ENCODE measurements at regions not wholly inside any gene's neighbourhood (a gene's known extent, or its start where the extent isn't known, plus 50 kb on each side); places are given as distances from the start of the nearest gene placed in this dataset.
"Not testable (repeated sequence)": the region's sequence is repeated elsewhere in the genome, so short reads cannot be mapped to it uniquely, and the experiment has no call there.

DNA sequence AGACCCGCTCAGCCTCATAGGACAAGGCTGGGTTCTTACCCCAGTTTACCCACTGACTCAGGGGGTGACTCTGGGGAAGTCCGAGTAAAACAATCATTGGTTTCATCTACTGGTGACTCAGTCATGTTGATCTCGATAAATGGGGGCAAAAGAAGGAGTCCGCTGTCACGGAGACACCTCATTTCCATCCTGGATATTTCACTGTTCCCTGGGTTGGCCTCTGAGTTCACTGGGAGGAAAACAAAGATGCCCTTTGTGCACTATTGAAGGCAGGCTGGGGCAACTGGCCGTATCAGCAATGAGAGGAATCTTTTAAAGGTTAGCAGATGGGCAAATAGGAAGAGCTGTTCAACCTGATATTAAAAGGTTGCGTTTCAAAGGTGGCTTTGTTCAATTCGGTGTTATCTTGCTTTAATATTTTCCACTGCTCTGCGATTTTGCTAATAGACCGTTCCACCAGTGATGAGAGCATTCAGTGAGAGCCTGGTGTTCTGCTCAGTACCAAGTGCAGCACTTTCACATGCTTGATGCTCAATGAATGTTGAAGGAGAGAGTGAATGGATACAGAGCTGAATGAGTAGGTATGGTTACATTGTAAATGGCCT, 110.2 kb upstream of the EGFLAM start:
- no peak for DNase-seq

DNA sequence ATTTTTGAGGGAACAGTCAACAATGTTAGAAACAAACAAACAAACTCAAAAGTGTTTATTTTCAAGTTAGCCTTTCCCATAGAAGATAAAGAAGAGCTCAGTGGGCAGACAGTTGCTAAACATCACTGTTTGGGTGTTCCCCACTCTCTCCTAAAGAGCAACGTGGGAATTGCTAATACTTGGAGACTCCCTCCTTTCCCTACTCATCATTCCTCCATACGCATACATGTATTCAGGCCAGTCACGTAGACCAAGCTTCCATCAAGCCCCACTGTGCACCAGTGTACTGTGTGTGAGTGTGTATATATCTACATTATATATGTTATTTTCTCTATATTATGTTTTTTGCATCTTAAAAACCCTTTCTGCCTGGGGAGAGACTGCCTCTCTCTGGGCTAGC, 115.0 kb upstream of the EGFLAM start:
- DNase-seq = no peak

DNA sequence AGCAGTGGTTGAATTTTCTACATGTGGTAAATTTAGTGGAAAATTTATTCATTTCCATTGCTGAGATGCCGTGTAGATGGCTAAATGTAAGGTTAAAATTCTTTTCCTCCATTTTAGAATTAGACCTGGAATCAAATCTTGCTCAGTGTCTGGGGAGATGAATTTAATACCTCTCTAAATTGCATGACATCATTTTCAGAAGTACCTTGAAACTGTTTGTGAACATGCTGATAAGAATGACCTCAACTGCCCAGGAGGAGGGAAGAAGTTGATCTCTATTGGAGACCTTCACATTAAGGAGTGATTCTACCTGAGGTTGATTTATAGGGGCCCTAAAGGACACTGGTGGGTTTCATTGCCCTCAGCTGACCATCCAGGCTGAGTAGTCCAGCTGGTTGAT, 116.7 kb upstream of the EGFLAM start:
- DNase-seq = no peak

DNA sequence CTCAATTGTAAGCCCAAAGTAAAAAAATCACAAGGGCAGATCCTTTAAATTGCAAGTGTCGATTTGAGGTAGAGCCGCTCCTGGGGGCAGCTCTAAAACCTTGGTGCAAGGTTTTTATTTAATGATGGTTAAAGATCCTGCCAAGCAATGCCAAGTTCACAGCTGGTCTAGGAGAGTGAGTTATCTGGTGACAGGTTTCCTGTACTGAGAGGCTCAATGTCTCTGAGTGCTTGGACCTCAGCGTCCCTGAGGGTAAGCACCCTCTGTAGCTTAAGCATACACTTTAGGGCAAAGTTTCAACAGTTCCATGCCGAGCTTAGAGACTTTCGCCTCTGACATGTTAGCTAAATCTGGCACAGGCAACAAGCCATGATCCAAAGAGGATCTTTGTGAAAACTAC, 119.8 kb upstream of the EGFLAM start:
- DNase-seq = no peak

DNA sequence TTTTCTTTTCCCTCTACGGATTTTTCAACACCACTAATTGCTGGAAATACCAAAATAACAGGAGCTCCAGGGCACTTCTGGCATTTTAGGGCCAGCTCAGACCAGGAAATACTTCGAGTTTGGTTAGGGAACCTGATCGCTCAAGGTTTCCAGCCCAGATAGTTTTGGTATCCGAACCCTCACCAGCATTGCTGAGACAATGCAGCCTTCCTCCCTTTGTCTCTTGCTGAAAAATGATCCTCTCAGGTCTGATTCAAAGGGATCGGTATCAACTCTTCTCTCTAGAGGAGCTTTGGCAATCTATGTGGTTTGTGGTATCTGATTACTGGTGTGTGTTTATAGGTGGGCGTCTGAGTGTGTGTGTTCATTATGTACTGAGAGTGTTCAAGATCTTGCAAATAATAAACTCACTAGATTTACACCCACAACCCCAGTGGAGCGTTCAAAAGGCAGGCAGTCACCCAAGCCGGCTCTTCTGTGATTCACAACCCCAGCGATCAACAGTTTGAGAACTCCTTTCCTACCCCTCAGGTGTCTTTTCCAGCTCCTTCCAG, 122.8 kb upstream of the EGFLAM start:
- DNase-seq = no peak

DNA sequence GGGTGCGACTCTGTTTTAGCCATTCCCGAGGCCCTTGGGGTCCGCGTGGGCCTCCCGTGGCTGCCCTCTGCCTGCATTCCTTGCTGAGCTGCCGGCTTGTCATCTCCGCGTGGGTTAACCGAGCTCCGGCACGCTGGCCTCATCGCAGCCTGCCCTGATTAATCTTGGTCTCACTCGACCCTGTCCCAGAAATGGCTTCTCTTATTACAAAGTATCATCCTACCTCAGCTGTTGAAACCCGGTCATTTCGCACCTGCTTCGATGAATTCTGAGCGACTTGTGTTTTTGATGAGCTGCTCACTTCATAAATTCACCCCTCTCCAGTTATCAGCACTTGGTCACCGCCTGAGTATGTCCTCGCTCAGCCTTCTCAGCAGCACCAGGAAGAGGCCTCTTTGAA, 123.5 kb upstream of the EGFLAM start:
- DNase-seq = no peak

DNA sequence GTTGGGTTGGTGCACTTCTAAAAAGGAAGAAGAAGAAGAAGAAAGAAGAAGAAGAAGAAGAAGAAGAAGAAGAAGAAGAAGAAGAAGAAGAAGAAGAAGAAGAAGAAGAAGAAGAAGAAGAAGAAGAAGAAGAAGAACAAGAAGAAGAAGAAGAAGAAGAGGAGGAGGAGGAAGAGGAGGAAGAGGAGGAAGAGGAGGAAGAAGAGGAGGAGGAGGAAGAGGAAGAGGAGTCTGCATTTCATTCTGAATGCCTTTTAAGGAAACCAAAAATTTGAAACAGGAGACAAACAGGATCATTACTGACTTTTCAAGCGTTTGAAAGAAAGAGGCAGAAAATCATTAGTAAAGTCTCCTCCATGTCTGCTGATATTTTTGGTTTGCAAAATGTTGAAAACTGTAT, 124.1 kb upstream of the EGFLAM start:
- DNase-seq = not testable (repeated sequence)

DNA sequence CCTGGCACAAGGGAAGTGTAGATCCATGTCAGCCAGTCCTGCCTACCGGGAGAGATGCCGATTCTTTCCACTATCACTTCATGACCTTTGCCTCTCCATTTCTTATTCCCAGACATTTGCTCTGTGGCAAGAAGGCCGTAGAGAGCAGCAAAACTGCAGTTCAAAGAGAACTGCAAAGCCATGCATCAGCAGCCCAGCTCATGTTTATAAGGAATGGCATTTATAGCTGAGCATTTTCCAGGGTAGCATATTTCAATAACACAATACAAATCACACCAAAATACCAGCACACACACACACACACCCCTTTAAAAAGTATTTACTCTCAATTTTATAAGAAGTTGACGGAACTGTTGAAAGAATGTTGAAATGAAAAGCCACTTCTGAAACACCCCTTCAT, 126.7 kb upstream of the EGFLAM start:
- no peak for DNase-seq

DNA sequence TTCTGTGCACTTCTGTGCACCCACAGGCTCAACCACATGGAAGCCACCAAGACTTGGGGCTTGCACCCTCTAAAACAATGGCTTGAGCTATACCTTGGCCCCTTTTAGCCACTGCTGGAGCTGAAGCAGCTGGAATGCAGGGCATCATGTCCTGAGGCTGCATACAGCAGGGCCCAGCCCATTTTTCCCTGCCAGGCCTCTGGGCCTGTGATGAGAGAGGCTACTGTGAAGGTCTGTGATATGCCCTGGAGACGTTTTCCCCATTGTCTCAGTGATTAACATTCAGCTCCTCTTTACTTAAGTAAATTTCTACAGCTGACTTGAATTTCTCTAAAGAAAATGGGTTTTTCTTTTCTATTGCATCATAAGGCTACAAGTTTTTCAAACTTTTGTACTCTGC, 134.0 kb upstream of the EGFLAM start:
- no peak for DNase-seq

DNA sequence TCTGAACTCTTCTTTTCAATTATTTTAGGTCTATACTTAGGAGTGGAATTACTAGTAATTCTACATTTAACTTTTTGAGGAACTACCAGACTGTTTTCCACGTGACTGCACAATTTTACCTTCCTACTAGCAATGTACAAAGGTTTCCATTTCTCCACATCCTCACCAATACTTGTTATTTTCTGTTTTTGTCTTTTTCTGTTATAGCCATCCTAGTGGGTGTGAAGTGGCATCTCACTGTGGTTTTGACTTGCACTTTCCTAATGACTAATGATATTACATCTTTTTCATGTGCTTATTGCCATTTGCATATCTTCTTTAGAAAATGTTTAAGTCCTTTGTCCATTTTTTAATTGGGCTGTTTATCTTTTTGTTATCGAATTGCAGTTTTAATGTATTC, 136.9 kb upstream of the EGFLAM start:
- DNase-seq = no peak

DNA sequence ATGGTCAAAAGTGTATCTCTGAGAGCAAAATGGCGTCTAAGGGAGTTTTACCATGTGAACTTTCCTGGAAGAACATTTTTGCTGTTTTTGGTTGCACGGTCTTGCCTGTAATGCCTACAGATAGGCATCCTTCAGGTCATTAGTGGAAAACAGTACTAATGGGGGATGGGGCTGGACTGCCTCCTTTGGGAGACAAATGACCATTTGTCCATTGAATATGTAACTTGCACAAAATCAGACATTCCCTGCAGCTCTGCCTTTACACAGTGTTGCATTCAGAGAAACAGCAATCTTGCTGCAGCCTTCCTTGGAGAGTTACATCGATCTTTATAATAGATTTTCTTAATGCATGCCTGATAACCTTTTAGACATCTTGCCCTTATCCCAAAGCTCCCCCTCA, 138.5 kb upstream of the EGFLAM start:
- DNase-seq = no peak

DNA sequence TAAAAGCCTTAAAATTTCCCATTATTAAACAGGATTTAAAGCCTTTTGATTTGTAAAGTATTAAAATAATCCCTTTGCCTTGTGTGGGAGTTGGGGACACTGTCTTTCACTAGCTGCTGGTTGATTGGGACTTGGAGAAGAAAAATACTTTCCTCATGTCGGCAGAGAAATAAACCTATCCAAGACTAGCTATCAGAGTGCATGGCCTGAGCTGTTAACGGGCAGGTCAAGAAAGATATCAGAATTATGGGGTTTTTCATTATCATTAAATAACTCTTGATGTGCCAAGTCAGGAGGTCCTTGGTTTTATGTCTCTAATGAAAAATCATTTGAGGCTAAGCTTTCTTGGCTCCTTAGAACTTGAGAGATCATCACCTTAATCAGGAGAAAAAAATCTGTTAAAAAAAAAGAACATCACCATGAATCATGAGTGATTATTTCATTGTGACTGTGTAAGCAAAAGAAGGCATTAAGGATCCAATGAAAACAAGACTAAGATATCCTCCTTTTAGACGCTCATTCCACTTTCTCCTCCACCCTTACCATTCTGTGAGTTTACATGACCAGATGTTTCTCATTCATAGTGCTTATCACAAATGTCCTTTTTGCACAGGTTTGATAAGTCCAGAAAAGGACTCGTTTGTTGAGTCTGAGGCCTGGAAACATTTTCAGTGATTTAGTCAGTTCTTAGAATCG, 140.4 kb upstream of the EGFLAM start:
- DNase-seq = no peak

DNA sequence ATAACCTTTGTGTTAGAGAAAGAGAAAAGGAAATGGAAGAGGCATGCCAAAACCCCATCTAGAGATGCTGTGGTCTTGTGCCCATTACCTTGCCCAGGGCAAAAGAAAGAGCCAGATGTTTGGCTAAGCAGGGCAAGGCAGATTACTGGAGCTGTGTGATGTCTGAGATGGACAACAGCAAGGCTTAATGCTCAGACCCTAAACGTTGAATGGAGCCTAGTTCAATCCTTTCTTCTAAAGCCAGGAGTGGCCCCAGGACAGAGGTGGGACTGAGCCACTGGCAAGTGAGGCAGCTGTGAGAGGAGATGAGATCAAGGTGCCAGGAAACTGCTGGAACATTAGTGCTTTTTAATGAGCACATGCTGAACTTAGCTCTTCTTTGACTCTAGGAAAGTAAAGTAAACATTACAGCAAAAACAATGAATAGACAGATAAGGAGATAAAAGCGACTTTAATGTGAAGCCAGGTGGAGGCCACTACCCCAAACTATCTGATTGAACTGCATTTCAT, 143.0 kb upstream of the EGFLAM start:
- DNase-seq = no peak

DNA sequence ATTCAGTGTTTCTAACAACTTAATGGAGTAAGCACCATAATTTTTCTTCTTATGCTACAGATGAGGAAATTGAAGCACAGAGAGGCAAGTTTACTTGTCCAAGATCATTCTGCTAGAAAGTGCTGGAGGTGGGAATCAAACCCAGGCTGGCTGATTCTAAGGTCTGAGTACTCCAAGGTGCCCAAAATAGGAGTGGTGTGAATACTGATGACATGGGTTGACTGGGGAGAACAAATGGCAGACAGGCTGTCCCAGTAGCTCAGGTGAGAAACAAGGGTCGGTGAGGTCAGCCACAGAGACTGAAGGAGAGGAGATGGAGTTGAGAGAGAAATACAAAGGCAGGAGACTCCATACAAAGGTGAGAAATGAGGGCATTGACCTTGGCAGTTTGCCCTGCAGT, 144.5 kb upstream of the EGFLAM start:
- DNase-seq = no peak

DNA sequence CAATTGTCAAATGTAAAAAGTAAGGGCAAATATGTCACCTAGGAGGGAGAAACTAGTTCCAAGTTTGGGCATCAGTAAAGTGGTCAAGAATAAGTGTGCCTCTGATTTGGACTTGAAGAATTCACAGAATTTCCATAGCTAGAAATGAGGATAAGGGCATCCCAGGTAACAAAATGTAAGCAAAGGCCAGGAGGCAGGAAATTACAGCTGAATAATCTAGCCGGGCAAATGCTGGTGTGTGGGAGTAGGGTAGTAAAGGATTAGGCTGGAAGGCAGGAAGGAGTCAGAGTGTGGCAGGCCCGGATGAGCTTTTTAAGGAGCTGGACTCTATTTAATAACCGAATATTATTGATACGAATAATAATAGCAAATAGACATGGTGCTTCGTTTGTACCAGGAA, 144.9 kb upstream of the EGFLAM start:
- DNase-seq = no peak

DNA sequence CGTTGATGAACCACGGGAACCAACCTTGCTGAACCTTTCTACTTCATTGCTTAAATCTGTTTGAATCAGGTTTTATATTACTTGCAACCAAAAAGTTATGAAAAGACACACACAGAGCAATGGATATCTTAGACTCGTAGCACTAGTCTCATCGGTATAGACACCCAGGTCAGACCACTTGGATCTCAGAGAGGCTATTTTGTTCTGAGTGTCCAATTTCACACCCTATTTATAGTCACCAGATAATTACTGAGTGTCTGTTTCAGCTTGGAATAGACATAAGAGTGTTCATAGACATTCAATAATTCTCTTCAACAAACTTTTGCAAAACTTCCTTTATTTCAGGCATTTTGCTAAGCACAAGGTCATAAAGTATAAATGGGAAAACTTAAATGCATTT, 145.4 kb upstream of the EGFLAM start:
- DNase-seq = no peak

DNA sequence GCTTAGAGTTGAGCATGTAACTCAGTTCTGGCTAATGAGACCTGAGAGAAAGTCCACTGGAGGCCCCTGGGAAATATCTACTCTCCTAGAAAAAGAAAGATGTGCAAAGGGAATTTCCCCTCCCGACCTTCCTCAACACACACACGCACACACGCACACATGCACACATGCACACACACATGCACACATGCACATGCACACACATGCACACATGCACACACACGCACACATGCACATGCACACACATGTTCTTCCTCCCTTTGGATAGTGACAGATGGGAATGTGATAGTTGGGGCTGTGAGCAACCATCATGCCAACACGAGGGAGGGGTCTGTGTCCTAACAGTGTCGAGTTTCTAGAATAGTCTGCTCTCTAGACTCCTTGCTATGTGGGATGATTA, 148.2 kb upstream of the EGFLAM start:
- DNase-seq = no peak

DNA sequence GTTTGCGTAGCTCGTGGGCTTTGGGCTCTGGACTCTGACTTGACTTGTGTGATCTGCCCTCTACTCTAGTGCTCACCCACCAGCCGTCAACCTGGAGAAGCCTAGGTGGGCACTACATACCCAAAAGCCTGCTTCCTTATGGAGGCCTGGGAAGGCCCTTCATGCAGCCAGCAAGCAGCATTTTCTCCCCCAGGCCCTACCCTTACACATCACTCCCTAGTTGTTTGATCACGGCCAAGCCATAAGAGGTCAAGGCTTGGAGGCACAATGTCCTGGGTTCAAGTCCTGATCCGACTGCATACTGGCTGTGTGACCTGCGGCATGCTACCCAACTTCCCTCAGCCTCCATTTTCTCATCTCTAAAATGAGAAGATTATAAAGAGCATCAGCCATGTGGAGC, 151.3 kb upstream of the EGFLAM start:
- DNase-seq = no peak

DNA sequence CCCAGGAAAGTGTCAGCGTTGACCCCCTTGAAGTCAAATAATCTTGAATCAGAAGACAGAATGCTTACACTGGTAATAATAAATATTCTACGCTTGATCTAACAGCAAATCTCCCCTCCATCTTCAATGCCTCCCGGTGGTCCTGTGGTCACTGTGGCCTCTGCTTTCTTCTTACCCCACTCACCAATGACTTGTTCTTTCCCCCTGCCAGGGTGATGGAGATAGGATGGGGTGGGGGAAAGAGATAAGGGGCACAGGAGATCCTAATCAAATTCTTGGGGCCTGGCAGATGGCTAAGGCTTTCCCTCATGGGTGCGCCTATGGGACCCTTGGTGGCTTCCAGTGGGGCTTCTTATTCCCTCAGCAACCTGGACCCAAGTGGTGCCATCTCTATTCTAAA, 152.6 kb upstream of the EGFLAM start:
- DNase-seq = no peak

DNA sequence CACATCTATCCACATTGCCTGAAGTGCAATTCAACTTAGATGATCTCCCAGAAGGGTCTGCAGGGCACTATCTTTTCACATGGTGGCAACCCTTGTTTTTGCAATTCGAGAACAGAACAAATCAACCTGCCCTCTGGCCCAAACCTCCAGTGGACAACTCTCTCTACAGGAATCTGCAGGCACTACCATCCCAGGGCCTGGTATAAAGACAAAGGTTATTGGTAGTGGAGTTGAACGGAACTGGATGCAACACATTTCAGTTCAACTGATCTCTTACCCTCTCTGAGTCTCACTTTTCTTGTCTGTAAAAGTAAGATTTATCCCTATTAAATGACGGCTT, 153.2 kb upstream of the EGFLAM start:
- DNase-seq = no peak

DNA sequence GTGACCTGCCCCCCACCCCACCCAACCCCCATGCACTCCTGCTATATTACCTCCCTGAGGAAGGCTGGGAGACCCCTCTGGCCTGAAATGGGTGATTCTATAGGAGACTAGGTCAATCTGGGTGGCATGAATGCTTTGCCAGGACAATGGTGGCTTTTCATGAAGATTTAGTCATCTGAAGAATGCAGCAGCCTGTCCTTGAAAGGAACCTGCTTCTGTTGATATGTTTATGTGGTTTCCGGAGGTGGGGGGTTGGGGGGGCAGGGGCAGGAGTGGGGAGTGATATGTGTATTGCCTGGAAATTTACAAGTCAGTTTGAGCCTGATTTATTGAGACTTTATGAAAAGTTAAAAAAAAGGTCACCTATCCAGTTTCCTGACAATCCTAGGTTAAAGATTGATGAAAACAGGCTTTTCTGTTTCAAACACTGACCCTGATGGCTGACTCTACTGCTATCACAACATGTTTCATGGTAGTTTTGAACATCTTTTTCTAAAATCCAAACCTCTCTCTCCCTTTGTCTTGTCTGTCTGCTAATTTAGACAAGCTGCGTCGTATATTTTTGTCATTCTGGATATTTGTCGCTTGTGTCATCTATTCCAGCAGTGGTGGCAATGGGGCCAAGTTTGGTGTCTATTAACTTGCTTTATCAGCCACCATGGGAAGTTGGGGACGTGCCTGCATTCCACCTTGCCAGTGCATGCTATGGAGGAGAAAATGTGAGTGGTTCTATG, 153.7 kb upstream of the EGFLAM start:
- no peak for DNase-seq

DNA sequence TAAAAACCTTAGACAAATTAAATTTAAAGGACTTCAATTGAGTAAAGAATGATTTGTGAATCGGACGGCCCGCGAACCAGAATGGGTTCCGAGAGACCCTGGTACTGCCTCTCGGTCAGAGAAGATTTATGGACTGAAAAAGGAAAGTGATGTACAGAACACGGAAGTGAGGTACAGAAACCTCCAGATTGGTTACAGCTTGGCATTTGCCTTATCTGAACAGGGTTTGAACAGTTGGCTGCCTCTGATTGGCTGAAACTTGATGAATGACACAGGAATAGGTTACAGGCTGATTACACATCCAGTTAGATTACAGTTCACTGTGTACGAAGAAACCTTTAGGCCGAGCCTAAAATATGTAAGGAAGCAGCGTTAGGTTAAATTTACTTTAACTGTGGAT, 156.5 kb upstream of the EGFLAM start:
- no peak for DNase-seq

DNA sequence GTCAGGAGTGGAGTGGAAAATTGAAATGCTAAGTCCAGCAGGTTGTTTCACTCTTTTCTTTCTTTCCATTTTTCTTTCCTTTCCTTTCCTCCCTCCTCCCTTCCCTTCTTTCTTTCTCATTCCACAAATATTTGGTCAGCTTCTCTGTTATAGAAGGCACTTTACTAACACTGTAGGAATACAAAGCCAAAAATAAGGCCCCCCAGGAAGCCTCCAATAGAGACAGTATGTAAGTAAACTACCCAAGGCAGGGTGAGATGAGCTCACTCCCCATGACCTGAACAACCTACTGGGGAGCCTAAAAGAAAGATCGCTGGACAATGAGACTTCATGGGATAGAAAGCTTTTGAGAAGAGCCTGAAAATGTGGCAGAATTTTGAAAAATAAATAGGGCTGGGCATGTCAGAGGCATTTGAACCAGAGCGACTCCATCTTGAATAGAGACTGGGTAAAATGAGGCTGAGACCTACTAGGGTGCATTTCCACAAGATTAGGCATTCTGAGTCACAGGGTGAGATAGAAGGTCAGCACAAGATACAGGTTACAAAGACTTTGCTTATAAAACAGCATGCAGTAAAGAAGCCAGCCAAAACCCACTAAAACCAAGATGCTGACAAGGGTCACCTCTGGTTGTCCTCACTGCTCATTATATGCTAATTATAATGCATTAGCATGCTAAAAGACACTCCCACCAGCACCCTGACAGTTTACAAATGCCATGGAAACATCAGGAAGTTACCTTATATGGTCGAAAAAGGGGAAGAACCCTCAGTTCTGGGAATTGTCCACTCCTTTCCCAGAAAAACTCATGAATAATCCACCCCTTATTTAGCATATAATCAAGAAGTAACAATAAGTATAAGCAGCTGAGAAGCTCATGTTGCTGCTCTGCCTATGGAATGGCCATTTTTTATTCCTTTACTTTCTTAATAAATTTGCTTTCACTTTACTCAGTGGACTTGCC, 158.9 kb upstream of the EGFLAM start:
- no peak for DNase-seq

All from central memory CD4-positive, alpha-beta T cell (primary cell).